HG02981 (cell line): ENCODE measurements at regions not wholly inside any gene's neighbourhood (a gene's known extent, or its start where the extent isn't known, plus 50 kb on each side); places are given as distances from the start of the nearest gene placed in this dataset.

Source experiments
- ATAC-seq: cut with Tn5 transposase; IDR thresholded peaks from one replicate; pipeline ENCODE4 v1.9.1; 2021; ENCODE audit warnings: mild to moderate bottlenecking, moderate library complexity; ENCODE audit not compliant: unreplicated experiment

DNA sequence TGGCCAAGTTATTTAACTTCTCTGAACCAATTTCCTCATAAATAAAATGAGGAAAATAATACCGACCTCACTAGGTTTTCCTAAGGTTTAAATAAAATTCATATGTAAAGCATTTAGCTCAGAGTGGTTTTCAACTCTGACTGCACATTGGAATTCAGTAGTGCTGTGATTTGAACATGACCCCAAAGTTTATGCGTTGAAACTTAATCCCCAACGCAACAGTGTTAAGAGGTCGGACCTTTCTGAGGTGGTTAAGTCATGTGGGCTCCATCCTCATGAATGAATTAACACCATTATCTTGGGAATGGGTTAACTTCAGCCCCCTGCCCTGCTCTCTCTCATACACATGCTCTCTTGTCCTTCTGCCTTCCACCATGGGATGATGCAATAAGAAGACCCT lies 322.2 kb downstream of the AASDHPPT start:
- ATAC-seq = no peak

DNA sequence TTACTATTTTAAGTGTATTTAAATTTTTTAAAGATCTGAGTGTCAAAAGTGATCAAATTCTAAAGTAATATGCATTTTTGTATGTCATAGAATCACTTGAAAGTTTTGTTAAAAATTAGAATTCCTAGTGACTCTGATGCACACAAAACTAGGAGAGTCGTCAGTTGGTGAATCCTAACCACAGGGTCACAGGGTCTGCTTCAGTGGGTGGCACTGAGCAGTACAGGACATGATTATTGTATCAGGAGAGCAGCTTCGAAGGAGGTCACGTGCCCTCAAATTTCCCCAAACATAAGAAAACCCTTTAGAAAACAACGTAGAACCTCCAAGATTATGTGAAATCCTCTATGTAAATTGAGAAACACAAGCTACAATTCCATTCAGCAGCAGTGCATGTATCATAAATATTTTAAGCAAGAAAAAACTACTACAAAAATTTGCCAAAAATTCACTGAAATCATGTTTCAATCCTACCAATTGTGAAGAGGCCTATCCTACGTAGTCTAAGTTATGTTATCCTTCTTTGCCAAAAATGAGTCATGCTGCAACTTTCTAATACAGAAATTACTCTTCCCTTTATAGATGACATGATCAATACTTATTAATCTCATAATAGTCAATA lies 323.6 kb downstream of the AASDHPPT start:
- ATAC-seq = no peak

DNA sequence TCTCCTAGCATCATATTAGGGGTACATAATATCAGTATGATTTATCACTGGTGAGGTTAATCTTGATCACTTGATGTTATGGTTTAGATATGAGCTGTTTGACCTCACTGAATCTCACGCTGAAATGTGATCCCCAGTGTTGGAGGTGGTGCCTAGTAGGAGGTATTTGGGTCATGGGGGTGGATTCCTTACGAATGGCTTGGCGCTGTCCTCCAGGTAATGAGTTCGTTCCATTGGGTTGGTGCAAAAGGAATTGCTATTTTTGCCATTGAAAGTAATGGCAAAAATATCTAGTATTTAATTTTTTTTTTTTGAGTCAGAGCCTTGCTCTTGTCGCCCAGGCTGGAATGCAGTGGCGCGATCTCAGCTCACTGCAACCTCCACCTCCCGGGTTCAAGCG lies 326.3 kb downstream of the AASDHPPT start:
- no peak for ATAC-seq

DNA sequence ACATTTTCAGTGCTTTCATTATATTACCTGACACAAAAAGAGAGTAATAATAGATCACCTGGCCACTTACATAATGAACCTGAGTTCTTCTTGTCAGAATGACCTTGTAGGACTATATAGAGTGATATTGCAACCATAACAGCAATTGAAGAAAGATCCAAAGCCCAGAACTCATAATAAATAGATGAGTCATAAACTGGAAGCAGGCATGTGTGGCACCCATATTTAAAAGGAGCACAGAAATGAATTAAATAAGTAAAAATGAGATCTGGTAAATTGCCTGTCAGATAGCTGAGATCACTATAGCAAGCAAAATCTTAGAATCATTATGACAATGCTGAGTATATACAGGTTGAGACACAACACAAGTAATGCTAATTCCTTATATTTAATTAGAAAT lies 331.8 kb downstream of the AASDHPPT start:
- ATAC-seq = no peak

DNA sequence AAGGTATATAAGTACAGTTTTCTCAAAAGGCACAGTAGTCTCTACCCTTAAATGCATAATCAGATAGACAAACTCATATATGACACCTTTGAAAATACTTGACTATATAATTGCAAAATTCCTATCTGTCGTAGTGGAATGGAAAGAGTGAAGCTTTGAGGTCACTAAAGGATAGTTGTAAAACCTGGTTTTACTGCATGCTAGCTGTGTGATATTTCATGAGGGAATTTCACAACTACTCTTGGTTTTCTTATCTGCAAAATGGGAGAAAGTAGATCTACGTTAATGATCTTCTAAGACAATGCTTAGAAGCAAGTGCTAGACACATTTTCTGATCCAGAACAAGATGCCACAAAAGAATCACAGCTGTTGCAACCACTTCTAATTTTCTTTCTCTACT lies 332.2 kb downstream of the AASDHPPT start:
- ATAC-seq = no peak

DNA sequence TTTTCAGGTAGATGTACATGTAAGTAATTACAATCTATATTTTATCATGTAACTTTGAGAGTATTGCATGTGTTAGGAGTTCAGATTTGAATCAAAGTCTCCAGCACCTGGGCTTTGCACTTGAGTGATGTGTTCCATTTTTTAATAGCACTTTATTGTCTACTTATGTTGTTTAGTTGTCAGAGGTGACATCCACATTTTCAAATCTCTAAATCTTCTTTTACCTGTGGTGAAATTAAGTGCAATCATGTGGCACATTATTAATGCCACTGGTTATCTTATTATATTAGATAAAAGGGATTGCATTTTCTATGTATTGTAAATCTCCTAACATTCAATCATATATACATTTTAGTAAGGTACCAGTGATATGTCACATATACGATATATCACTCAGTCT lies 333.4 kb downstream of the AASDHPPT start:
- ATAC-seq = no peak

DNA sequence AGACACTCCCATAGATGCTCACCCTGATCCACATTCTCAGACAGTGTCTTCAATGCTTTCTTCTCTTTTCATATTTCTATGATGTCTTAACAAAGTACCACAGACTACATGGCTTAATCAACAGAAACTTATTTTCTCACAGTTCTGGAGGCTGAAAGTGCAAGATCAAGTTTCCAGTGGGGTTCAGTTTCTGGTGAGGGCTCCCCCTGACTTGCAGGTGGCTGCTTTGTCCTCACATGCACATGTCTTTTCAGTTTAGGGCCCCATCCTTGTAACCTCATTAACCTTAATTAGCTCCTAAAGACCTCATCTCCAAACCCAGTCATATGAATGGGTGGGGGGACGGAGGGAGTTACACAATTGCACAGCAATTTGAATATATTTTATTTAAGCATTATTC lies 335.8 kb downstream of the AASDHPPT start:
- ATAC-seq = no peak

DNA sequence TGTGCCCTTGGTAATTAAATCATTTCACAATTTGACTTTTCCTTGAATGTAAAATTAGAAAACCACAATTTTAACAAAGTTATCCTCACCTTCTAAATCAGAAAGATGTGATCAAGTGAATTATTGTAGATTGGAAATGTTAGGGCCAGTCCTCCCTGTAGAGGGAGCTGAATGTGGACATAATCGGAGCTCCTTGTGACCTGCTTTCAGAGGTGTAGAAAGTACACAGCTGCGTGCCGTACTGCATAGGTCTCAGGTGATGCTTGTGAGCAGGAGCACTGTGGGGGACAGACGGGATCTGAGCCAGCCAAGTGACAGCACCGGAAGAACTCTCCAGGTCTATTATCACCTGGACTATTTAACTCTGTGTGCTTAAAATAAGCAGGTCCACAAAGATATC lies 338.0 kb downstream of the AASDHPPT start:
- no peak for ATAC-seq

DNA sequence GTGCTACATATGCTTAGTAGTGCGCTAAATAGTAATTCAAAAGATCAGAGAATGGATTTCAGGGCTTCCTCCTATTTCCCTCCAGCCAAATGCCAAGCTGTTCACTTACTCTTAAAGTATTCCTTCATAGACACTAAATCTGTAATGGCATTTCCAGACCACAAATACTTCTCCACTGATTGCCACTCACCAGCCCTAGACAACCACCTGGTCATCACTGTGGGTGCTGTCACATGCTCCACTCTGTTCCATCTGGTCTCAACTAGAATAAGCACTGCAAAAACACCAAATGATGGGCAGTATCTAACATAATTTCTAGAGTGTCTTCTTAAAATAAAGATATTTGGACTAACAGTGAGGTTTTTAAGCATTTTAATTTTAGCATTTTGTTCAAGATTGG lies 341.3 kb downstream of the AASDHPPT start:
- ATAC-seq = no peak

DNA sequence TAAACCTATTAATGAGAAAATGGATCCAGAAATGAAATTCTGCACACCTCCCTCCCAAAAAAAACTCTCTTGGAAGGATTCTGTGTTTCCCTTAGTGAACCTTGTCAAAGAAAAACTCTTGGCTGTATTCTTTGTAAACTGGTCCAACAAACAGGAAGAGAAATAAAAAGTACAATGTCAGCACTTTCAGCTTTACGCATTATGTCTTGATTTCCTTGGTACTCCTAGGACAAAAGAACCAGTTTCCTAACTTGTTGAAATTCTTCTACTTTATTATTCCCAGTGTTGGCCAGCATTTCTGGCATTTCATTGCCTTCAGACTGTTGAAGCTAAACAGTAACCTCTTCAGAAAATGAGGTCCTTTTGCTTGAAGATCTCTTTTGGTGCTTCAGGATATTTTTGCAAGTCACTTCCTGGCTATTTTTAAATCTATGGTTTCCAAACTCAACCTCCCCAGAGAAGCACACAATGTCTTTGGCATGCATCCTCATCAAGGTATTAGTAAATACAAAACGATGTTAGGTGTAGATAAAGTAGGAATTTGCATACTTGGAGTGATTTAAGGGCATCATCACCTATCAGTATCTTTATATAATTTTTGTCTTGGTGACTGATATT lies 342.7 kb downstream of the AASDHPPT start:
- no peak for ATAC-seq

DNA sequence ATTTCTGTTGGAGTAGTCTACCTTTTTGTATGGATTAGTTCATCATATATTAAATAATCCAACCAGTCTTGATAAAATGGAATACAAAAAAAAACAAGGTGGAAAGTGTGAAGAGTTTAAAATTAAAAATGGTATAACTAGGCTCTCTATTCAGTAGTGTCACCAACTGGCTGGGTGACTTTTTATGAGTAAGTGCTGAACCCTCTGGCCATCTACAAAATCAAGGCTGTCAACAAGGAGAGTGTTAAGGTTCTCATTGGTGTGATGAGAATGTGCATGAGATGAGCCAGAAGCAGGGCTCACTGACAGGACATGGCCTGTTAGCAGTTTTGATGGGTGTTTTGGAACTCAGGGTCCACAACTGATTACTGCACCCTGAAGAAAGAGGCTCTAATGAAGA lies 343.2 kb downstream of the AASDHPPT start:
- ATAC-seq = no peak

DNA sequence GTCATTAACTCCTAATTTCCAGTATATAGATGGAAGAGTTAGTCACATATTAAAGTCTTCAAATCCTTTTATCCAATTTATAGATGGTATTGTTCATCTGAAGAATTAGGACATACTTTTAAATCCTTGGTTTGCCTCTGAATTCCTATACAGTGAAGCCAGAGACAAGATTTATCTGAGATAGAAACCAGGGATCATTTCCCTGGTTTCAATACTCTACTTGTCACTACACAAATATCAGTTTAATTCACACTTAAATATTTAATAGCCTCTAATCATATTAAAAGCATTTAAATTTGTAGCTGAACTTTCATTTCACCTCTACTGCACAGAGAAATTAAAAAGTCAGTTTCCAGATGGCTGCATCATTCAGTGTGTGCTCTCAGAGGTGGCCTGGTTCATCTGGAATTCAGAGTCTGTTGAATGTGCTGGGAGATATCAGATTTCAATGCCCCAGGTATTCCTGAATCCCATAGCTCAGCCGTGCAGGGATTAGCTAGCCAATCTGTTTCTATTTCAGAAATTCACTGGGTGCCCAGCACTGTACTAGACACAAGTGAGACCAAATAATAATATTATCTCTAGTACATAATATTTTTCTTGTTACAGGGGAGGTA lies 344.3 kb downstream of the AASDHPPT start:
- no peak for ATAC-seq

DNA sequence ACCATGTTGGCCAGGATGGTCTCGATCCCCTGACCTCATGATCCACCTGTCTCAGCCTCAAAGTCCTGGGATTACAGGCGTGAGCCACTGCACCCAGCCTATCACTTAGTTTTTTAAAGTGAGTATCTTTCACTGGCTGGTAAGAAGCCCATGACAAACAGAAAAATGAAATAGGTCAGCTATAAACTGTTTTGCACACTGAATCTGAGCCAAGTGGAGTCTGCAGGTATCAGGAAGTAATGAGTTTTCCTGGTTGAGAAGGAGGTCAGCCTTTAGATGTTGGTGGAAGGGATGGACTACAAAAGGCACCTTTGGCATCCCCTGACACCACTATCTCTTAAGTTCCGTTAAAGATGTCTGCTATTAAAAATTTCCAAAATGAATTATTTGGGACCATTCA lies 345.1 kb downstream of the AASDHPPT start:
- no peak for ATAC-seq

DNA sequence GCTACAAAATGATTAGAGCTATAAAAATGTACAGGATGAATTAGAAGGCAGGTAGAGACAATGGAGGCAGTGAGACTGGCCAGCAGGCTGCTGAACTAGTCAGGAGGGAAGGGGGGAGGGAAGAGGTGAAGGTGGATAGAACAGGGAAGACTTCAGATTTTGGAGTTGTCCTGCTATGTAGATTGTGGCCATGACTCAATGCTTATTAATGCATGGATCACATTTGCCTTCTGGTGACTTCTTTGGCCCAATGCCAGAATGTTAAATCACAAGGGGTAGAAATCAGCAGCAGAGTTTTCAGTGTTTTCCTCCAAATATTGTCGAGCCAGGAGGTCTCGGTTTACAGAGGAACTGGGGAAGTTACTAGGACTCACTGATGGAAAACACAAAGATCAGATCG lies 346.6 kb downstream of the AASDHPPT start:
- no peak for ATAC-seq

DNA sequence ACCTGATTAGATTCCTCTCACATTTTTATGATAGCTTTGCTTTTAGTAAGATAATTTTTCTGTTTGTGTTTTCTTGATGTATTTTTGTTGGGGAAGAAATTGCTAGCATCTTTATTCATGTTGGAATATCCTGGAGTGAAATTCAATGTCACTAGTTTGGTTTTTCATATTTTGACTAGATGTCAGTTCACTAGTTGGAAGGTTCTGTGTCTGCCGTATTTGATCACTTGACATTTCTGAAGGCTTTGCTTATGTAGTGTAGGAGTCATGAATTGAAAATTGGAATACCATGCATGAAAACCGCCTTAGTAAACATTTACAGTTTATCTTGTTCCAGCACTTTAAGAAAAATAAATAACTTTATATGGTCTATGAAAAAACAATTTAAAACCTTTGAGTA lies 348.4 kb downstream of the AASDHPPT start:
- no peak for ATAC-seq

DNA sequence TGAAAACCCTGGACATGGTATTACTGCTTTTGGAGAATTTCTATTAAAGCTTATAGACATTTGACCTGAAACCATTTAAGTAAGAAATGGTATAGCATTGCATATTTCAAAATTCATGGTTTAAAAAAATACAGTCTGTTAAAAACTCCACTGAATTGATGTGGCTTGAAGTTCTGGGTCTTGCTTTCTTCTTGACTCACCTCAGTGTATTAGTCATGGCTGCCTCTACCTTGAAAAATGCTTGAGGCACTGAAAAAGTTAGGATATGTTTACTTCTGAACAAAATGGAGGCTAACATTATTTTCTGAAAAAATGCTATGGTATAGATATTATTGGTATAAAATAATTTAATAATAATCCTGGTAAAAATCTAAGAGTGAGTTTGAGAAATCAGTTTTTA lies 349.2 kb downstream of the AASDHPPT start:
- no peak for ATAC-seq

DNA sequence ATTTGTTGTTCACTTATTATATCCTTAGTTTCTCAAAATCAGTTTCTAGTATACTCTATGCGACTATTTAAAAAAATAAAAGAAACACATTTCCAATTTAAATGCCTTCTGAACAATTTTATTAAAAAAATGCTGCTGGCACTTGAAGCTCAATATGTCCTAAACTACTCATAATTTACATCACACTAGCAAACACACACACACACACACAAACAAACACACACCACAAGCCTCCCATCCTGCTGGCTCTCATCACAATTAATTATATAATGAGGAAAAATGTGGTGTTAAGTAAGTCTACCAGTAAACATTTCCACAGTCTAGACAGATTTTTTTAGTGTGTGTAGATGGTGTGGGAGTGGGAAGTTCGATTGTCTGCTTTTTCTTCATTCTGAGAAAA lies 350.3 kb downstream of the AASDHPPT start:
- no peak for ATAC-seq

DNA sequence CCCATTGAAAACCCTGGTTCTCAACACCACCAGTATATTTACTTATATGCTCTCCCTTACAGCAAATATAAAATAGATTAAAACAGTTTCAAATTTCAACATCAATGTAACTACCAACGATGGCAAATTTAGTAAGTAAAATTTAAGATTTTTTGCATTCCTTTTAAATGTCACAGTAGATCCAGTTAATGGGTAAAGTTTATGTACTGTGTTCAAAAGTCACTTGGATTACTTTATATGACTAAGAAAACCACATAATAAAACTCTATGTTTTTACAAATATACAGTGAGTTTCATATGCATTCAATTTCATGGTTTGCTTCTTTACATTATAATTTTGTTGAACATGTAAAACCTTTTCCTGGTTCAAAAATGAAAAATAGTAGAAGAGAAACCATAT lies 364.6 kb downstream of the AASDHPPT start:
- no peak for ATAC-seq

DNA sequence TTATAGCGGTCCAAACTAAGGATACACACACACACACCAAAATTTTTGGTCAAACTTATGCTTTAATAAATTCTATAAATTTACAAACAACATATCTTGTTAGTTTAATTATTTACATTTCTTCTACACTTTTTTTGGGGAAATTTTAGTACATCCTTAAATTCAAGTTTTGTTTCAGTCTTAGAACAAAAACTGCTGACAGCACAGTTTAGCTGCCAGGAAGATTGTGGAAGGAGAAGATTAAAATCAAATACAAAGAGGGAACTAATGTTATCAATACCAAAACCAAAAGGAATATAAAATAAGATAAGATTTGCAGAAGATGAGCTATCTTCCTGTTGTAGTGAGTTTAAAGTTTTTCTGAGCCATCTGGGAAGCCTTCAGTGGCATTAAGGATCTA lies 368.8 kb downstream of the AASDHPPT start:
- no peak for ATAC-seq

DNA sequence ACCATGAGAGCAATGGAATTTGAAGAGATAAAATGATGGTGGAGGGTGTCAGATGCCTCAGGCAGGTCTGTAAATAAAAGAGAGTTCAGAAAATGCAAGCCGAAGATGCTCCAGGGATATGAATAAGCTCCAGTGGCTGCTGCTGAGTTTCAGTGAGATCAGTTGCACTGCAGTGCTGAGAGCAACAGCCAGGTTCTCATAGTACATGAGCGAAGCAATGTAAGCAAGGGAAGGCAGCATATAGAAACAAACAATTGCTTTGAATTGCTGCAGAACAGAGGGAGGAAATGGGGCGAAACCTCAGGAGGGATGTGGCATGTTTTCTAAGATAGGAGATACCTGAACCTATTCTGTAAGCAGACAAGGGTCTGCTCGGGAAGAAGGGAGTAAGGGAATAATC lies 369.5 kb downstream of the AASDHPPT start:
- ATAC-seq = no peak

DNA sequence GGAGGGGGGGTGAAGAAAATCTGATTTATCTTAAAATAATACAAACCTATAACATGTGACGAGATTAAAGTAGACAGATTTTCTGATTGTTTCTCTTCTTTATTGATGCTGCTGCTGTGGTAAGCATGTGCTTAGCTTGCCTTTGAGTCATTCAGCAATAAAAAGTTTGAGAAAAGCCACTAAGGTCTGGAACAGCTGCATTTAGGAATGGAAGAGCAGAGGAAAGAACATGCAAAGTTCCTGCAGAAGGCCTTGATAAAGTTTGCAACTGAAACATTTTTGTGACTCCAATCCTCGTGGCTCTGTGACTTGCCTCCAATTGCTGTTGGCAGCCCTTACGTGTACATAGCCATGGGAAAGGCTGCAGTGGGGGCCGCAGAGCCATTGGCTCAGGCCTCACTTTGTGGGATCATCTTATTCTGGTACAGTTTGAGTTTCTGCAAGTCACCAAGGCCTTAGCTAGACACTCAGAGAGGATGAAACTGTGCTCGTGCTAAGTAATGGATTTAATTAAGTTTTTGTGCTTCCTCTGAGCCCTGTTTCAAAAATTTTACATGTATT lies 370.2 kb downstream of the AASDHPPT start:
- no peak for ATAC-seq

DNA sequence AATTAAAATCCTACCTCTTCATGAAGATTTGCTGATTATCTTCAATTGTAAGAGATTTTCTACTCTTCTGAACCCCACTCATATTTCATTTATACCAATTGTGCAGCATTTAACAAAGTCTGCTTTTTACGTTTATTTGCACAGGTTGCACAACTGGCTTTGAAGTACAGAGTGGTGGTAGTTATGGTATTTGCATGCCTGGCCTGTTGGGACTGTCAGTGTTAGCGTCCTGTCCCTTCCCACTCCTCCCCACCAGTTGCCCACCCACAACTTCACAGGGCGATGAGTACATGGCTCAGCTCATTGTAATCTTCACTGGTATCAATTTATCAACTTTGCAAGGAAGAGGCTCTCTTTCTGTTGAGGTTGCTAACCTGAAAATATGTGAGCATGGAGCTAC lies 372.3 kb downstream of the AASDHPPT start:
- ATAC-seq = no peak
